ENCODE measurements at regions not wholly inside any gene's neighbourhood (a gene's known extent, or its start where the extent isn't known, plus 50 kb on each side); places are given as distances from the start of the nearest gene placed in this dataset.

DNA sequence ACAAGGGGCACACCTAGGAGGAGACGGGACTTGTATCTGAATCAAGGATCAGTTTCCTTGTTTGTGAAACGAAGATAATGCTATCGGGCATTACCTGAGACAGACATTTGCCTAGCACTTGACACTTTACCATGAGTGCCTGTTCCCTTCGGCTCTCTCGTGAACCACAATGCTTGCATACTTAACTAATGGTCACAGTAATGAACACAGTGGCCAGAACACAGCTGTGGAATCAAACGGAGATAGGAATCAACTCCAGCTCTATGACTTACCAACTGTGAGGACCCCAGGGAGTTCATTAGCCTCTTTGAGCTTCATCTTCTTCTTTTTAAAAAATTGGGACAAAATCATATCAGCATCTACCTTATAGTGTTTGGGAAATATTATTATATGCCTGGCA, 207.8 kb downstream of the DRD1 start:
- TF ChIP-seq POLR2A (IDR thresholded peaks at IDR 0.05; ENCODE audit: low read length) = no peak
- TF ChIP-seq, protein P1, sequence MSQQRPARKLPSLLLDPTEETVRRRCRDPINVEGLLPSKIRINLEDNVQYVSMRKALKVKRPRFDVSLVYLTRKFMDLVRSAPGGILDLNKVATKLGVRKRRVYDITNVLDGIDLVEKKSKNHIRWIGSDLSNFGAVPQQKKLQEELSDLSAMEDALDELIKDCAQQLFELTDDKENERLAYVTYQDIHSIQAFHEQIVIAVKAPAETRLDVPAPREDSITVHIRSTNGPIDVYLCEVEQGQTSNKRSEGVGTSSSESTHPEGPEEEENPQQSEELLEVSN (IDR thresholded peaks at IDR 0.05; ENCODE audit: borderline replicate concordance, low read depth) = no peak
- no peak for TF ChIP-seq RFX5 (IDR thresholded peaks at IDR 0.05)
- TF ChIP-seq, protein P2, sequence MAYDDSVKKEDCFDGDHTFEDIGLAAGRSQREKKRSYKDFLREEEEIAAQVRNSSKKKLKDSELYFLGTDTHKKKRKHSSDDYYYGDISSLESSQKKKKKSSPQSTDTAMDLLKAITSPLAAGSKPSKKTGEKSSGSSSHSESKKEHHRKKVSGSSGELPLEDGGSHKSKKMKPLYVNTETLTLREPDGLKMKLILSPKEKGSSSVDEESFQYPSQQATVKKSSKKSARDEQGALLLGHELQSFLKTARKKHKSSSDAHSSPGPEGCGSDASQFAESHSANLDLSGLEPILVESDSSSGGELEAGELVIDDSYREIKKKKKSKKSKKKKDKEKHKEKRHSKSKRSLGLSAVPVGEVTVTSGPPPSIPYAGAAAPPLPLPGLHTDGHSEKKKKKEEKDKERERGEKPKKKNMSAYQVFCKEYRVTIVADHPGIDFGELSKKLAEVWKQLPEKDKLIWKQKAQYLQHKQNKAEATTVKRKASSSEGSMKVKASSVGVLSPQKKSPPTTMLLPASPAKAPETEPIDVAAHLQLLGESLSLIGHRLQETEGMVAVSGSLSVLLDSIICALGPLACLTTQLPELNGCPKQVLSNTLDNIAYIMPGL (CRISPR knock-in tag; IDR thresholded peaks at IDR 0.05; ENCODE audit: borderline replicate concordance) = no peak
- TF ChIP-seq, protein P3, sequence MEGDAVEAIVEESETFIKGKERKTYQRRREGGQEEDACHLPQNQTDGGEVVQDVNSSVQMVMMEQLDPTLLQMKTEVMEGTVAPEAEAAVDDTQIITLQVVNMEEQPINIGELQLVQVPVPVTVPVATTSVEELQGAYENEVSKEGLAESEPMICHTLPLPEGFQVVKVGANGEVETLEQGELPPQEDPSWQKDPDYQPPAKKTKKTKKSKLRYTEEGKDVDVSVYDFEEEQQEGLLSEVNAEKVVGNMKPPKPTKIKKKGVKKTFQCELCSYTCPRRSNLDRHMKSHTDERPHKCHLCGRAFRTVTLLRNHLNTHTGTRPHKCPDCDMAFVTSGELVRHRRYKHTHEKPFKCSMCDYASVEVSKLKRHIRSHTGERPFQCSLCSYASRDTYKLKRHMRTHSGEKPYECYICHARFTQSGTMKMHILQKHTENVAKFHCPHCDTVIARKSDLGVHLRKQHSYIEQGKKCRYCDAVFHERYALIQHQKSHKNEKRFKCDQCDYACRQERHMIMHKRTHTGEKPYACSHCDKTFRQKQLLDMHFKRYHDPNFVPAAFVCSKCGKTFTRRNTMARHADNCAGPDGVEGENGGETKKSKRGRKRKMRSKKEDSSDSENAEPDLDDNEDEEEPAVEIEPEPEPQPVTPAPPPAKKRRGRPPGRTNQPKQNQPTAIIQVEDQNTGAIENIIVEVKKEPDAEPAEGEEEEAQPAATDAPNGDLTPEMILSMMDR (IDR thresholded peaks at IDR 0.05) = no peak
- TF ChIP-seq MAZ (IDR thresholded peaks at IDR 0.05; ENCODE audit: borderline replicate concordance, low read depth, low read length) = no peak
- TF ChIP-seq, protein P4, sequence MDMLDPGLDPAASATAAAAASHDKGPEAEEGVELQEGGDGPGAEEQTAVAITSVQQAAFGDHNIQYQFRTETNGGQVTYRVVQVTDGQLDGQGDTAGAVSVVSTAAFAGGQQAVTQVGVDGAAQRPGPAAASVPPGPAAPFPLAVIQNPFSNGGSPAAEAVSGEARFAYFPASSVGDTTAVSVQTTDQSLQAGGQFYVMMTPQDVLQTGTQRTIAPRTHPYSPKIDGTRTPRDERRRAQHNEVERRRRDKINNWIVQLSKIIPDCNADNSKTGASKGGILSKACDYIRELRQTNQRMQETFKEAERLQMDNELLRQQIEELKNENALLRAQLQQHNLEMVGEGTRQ (IDR thresholded peaks at IDR 0.05) = no peak
- no peak for TF ChIP-seq NR3C1 (IDR thresholded peaks at IDR 0.05)
- TF ChIP-seq SREBF2 (IDR thresholded peaks at IDR 0.05) = no peak
- TF ChIP-seq, protein P5, sequence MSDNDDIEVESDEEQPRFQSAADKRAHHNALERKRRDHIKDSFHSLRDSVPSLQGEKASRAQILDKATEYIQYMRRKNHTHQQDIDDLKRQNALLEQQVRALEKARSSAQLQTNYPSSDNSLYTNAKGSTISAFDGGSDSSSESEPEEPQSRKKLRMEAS (IDR thresholded peaks at IDR 0.05) = no peak
- no peak for TF ChIP-seq CEBPB (IDR thresholded peaks at IDR 0.05)
- TF ChIP-seq NPAS2 (CRISPR knock-in tag; IDR thresholded peaks at IDR 0.05; ENCODE audit: borderline replicate concordance) = no peak
- TF ChIP-seq EP300 (IDR thresholded peaks at IDR 0.05) = no peak
- no peak for TF ChIP-seq MYC (IDR thresholded peaks at IDR 0.05; ENCODE audit: borderline replicate concordance, low read length)

Measured in A549 (cell line).